ENCODE measurements at regions not wholly inside any gene's neighbourhood (a gene's known extent, or its start where the extent isn't known, plus 50 kb on each side); places are given as distances from the start of the nearest gene placed in this dataset.
"Not testable (repeated sequence)": the region's sequence is repeated elsewhere in the genome, so short reads cannot be mapped to it uniquely, and the experiment has no call there.

DNA sequence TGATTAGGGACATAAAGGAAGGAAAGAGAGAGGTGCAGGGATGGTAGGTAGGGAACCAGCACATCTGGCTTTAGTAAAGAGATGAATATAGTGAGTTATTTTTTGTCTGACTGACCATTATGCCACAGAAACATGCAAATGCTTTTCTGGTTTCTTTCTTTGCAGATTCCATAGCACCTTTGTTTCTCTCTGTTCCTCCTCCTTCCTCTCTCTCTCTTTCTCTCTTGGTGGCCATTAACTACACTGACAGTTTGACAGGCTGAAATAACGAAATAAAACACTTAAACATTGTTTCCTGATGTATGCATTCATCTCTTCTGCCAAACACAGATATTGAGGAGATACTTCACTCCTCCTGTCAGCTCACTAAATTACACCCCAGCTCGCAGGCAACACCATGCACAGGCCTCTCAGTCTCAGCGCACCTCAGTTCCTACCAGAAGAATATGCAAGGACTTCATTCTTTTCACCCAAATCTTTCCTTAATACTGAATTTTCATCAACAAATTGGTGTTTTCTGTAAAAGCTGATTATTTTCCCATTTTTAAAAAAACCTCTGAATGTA is 406.9 kb upstream of the SOX5 start:
- DNase-seq = no peak

DNA sequence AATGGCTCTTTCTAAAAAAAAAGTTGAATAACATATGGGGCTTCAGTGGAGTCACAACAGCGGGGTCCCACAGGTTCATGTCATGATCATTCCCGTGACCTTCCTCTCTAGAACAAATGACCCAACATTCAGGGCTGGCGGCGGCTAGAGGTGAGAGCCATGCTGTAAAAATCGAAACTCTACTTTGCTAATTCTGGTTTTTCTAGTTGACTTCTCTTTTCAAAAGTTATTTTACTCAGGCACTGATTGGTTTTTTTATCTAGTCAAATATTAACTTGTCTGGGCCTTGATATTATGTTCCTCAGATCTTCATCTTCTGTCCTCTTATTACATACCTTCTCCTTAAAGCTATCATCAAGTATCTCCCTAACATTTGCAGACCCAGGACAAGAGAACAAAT is 402.9 kb upstream of the SOX5 start:
- no peak for DNase-seq

DNA sequence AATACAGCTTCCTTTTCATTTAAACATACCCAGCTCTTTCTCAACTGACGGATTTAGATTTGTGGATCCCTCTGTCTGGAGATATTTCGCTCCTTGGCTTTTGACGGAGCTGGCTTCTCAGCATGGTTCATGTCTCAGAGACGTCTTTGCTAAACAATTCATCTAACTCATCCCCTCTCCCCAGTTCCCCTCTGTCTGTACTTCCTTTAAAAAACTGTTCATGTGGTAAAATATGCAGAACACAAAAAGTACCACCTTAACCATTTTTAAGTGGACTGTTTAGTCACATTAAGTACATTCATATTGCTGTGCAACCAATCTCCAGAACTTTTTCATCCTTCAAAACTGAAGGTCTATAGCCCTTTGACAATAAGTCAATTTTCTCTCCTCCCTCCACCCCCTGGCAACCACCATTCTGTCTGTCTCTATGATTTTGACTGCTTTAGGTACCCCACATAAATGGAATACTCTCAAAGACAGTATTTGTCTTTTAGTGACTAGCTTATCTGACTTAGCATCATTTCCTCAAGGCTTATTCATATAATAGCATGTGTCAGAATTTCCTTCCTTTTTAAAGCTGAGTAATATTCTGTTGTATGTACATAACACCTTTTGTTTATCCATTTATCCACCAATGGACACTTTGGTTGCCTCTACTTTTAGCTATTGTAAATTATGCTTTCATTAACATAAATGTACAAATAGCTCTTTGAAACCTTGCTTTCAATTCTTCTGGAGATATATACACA is 399.8 kb upstream of the SOX5 start:
- no peak for DNase-seq

DNA sequence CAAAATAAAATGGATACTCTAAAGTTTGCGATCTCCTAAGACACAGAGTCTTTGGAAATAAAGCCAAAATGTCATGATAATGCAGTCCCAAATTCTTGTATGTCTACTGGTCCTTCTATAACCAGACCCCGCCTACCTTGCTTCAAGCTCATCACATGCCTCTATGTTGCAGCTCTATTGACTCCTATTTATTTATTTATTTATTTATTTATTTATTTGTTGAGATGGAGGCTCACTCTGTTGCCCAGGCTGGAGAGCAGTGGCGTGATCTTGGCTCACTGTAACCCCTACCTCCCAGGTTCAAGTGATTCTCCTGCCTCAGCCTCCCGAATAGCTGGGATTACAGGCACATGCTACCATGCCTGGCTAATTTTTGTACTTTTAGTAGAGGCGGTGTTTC is 398.7 kb upstream of the SOX5 start:
- DNase-seq = not testable (repeated sequence)

DNA sequence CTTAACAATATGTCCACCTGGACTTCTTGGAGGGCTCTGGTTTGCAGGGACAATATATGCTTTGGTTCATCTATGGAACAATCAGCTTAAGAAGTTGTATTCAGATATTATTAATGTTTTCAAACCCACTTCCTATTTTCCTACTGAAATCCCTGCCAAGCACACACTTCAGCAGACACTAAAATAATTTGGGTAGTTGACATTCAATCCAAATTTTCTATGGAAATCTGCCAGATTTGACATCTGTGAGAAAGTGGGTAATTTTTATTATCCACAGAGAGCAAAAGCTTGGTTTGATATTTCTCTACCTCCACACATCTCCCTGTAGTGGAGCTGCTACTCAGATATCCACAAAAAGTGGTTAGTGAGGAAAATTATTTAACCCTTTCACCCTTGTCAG is 378.8 kb upstream of the SOX5 start:
- DNase-seq = no peak

DNA sequence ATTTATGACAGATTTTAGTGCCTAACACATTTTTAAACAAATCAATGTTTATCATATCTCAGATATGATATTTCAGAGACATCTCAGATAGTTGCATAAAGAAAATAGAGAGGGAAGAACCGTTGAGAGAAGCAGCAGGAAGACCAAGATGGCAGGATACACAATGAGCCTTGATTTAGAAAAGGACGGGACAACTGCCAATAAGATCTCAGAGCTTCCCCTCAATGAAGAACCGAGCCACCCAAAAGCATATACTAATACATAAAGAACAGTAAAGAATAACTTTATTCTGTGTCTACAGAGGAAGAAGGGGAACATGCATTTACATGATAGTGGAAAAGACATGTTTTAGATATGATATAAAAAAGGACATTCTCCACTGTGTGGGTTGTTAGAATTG is 375.9 kb upstream of the SOX5 start:
- DNase-seq = no peak

DNA sequence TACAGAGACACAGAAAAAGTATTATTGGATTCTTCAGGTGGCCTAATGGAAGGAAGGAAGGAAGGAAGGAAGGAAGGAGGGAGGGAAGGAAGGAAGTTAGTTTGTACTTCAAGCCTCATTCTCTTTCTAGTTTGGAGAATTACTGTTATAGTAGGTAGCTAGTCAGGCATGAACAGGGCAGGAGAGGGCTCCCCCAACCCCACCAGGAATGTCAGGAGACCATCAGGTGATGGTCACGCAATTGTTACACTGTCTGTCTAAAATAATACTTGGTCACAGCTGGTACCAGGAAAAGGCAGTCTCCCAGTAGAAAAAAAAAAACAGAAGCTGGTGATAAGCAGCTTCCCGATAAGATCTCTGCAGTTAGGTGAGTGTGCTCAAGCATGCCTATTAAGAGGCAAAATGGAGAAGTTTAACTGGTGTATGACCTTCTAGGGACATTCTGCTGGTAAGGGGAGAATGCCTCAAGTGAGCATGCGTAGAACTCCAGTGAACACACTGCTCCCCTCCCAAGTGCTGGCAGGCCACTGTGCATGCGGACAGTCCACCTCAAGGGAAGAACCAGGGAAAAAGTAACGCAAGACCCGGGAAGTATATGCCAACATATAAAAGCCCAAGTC is 358.4 kb upstream of the SOX5 start:
- DNase-seq = no peak

DNA sequence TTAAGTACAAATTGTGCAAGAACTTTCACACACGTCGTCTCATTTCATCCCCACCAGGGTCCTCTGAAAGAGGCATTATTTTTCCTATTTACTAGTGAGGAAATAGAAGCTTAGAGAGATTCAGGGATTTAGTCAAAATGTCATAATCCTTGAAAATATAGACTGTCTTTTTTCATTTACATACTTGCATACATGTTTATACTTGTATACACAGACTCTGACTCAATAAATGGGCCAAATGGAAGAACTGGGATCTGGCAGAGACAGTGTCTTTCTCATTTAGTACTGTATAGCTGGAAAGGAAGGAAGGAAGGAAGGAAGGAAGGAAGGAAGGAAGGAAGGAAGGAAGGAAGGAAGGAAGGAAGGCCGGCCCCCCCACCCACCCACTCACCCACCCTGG is 357.7 kb upstream of the SOX5 start:
- no peak for DNase-seq

DNA sequence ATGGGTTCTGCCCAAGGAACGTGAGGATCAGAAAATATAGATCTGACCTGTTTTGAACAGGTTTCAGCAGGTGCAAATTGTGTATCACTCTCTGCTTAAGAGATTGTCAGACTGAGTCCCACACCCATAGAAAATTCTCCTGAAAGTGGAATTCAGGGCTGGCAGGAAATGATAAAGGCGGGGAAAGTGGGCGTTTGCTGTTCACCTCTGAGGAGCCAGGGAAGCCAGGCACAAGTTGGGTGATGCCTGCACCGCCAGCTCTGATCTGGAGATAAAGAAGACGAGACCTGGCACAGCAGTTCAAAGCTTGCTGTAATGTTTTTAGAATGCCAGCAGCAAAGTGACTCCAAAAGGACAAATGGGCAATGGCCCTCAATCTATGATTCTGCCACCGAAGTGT is 356.5 kb upstream of the SOX5 start:
- no peak for DNase-seq

DNA sequence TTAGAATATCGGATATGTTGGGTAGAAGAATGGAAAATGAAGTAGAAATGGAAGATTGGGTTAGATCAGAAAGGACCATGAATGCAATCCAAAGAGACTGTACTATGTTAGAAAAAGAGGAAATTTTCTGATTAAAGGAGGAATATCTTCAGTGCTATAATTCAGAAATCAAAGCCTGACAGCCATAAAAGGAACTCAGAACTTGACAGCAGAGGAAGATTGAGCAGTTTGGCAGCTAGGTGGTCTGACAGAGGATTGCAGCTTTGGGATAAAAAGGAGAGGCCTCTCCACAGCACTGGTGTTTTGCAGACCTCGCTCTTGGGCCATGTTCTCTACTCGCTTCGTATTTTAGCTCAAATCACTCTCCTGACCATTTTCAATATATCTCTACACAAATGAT is 354.8 kb upstream of the SOX5 start:
- no peak for DNase-seq

DNA sequence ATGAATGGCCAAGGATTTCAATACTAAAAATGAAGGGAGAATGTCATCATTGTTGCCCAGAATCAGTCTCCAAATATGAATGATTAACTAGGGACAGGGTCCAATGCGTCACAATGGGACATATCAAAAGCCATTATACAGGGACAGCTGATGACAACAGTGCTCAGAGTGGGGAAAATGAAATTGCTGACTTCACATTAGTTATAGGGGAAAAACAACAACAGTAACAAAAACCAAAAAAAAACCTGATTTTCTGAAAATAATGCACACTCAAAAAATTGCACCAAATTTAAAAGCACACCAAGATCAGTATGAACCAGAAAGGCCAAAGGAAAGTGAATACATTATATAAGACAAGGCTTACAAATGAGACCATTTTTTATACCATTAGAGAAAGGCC is 353.2 kb upstream of the SOX5 start:
- DNase-seq = no peak

DNA sequence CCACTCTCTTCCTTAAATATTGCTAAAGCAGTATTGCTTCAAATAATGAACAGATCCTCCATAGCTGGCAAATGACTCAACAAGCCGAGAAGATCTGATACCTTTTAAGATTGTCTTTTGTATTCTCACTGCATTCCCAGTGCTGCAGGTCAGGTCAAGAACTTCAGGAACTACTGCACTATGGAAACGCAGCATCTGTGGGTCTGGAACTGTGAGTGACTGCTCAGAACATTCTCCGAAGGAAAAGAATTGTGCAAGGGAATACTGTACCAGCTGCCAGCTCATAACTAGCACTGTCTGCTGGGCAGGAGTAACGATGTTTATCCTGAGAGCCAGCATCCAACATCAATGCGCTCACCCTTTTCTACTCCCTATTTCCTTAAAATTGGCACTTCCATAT is 348.0 kb upstream of the SOX5 start:
- DNase-seq = no peak

DNA sequence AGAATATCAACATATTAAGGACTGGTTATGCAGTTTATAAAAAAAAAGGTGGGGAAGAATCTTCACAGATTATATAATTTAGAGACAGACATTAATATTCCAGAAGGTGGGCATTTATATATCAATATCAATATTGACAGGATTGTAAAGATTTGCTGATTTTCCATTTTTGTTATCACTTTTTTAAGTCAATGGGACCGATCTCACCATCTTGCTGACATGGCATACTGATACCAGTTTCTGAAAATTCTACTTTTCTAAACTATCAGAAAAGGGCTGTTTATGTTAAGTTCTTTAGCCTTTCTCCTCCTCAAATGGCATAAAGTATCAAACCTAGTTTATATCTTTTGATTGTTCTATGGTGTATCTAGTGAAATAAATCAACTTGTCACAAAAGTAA is 344.1 kb upstream of the SOX5 start:
- DNase-seq = no peak

DNA sequence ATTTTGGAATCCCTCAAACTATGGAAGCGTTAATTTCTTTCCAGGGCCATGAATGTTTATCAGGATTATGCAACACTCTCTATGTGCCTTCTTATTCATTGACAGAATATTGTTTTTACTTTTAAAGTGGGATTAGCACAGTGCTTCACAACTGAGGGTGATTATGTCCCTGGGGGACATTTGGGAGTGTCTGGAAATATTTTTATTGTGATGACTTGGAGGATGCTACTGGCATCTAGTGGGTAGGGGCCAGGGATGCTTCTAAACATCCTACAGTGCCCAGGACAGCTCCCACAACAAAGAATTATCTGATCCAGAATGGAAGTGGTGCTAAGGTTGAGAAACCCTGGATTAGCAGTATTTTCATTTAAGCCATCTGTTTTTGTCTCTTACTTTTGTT is 338.5 kb upstream of the SOX5 start:
- no peak for DNase-seq

DNA sequence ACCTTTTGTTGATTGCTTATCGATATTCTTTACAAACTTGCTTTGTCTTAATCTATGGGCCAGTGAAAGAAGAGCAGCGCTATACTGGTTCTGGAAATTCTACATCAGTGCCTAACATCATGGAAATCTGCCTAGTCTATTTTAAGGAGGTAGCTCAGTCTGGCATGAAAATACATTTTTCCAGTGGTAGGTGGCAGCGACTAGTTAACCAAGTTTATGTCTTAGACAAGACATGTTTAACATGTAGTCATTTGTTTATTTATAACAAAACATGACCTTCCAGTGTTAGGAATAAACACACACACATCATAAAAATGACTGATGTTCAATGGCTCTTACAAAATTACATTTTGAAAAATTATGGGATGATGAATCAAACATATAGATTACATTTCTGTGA is 336.0 kb upstream of the SOX5 start:
- no peak for DNase-seq

DNA sequence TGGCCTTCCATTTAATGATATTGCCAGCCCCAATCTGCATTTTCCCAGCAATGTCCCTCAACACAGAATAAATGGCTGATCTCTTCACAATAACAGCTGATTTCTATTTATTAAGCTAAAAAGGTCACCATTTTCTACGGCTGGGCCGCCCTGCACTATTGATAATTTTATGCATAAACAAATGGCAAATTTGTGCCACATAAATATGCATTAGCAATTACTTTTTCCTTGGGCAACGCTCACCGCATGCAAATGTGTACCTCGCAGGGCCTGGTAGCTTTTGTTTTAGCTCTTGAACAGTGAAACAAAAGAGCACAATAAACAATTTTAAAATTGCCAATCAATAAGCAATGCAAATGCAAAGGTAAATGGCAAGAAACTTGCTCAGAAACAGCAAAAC is 331.9 kb upstream of the SOX5 start:
- DNase-seq = no peak

DNA sequence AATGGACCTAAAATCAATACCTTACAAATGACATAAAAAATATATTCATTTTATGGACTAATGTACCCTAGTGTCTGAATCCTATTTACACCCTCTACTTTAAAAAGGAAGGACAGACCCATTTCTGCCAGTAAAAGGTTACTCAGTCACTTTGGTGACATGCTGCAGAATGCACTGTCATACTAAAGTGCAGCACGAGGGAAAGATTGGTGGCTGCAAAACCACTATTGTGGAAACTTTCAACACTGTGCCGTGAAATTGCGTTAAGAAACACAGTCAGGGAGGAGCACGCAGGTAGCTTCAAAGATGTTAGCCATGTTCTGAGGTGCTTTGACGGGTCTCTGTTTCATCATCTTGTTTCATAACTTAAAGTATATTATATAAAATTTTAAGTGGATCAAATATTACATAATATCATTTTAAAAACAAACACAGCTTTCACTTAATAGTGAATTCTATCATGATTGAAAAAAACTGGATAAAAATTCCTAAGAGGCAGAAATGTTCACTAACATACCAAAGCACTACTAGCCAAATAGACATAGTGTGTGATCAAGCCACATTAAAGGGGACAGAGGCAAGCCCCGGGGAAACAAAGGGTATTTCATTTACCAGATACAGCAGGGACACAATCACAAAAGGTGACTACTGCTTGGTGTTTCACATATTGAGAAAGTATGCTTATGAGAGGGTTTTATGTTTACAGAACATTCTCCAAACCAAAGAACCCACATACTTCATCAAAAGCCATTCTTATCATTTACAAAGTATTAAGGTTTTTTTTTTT is 330.8 kb upstream of the SOX5 start:
- no peak for DNase-seq

DNA sequence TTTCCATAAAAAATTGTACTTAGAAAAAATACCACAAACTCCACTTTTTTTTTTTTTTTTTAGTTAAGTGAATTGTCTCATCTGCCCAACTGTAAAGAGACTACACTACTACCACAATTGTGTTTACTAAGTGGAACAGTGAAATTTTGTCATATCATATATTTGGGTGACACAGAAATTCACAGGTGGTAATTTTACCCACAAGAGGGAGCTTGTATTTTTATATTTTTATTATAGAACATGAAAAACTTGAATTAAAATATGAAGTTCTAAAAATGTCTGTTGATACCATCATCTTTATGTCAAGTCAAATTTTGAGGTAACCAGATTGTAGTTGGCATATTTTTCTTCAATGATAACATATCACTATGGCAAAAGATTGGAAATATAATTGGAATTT is 329.4 kb upstream of the SOX5 start:
- DNase-seq = no peak

DNA sequence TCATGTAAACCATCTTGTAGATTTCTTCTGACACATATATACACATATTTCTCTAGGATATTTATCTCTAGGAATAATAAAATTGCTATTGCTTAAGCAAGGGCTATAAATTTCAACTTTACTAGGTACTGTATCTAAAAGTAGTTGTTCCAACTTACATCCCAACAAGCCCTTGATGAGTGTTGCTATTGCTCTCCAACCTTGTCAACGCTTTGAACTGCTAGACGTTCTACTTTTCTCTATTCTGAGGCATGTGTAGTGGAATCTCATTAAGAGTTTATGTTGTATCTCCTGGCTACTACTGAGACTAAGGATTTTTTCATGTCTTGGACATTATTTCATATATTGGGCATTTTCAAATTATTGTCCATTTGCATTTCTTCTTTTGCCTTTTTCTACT is 321.5 kb upstream of the SOX5 start:
- DNase-seq = no peak

DNA sequence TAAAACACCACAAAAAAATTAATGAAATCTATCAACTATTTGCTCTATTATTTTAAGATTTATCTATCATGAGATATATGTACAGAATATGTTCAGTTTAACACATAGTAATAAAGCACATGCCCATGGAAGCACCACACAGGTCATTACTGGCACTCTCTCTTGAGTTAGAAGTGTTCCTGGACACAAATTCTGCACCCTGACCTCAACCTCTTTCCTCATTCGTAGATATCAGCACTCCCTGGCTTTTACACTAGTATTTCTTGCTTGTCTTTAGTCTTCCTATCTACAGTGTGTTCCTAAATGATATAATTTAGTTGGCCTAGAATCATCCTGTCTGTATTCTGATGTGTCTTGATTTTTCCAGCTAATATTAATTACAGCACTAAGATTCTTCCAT is 321.0 kb upstream of the SOX5 start:
- no peak for DNase-seq

DNA sequence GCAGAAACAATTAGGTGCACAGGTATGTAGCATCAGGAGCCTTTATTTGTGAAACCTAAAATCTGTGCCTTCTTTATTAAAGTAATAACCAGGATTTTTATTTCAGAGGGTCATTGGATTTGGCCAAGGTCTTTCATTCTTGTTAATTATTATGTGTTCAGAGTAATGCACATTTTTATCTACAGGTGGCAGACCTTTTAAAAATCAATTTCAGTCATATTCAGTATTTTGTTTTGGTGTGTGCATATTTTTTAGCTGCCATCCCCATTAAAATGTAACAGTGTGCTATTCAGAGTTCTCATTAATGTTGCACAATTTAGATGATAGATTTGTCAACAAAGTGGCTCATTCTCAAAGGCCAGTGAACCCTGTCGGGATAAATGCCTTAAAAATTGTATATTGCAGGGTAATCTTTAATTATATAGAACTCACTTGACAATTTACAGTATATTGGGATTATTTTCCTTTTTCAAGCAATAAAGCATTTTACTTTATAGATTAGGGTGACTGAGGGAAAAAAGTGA is 319.3 kb upstream of the SOX5 start:
- no peak for DNase-seq

DNA sequence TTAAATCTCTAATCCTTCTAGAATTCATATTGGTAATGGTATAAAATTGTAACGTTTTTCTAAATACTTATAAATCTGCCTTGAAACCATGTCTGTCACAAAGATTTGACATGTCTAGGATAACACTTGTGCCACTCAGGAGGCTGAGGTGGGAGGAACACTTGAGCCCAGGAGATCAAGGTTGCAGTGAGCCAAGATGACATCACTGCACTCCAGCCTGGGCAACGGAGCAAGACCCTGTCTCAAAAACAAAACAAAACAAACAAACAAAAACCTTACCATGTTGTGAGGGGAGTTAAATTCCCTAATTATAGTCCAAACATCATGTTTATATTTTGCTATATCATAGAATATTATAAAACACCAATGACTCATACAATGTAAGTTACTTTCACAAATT is 317.5 kb upstream of the SOX5 start:
- no peak for DNase-seq

DNA sequence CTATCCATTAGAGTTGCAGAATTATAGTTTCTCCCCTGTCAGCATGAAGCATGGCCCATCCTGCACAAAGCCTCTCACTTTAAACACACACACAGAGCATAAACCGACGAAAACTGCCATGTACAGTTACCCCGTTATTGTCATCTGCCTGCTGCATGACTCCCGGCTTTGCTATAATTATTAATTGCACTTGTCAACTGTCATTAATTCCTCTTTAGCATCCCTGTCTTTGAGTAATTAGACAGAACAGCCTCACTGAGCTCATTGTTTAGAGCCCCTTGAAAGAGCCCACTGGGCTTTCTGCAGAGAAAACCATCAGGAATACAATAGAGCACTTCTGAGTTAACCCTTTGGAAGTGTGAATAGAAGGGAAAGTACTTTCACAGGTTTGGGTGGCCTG is 307.2 kb upstream of the SOX5 start:
- DNase-seq = no peak
